ENCODE measurements at regions not wholly inside any gene's neighbourhood (a gene's known extent, or its start where the extent isn't known, plus 50 kb on each side); places are given as distances from the start of the nearest gene placed in this dataset.

GRCh38 chr5:29247346-29248028 lies 1946.0 kb upstream of the CDH6 start:
- Mint-ChIP-seq H3K4me3 (no peak overlapping the region), H3K4me1 (no peaks in the 10 kb centered on the region), H3K36me3 (no peaks in the 10 kb centered on the region), H3K27ac (no peak overlapping the region), H3K27me3 (no peaks in the 10 kb centered on the region), H3K9me3 (peaks cover 7 to 10% of the 10 kb centered on the region in 2 donors)
- DNase-seq (no peak), ATAC-seq (replicated peaks) (no peak)

DNA sequence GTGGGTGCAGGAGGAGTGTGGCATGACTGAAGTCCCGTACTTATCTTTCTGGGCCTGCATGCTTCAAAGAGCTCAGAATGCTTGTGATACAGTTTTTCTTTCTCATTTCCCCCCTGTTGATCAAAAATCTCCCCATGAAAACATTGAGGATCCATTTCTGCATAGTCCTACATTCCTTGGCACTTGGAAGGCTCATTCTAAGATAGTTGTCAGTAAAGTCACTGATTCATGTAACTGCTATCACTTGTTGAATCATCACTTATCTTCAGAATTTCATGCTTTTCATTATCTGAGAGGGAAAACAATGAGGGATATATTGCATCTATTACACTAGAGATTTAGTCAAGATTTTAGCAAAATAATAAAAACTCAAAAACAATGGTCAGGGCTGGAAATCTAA lies 1953.1 kb upstream of the CDH6 start:
- no peak for ATAC-seq (replicated peaks)
- Mint-ChIP-seq H3K9me3 (peaks cover 7 to 8% of the 10 kb centered on the region in 2 donors), H3K27ac (no peak overlapping the region), H3K4me3 (no peak overlapping the region), H3K4me1 (no peaks in the 10 kb centered on the region), H3K36me3 (no peaks in the 10 kb centered on the region), H3K27me3 (no peaks in the 10 kb centered on the region)
- no peak for DNase-seq

DNA sequence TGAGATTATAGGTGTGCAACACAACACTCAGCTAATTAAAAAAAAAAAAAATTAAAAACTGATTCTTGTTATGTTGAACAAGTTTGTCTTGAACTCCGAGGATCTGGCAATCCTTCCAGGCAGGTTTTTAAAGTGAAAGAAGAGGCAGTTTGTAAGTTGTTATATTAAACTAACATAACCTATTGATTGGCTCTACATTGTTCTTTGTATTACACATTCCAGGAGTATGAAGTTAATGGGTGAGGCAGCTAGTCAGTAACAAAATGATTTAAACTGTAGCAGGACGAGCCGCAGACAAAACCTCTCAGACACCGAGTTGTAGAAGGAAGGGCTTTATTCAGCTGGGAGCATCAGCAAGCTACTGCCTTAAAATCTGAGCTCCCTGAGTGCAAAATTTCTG lies 1953.9 kb upstream of the CDH6 start:
- ATAC-seq (replicated peaks) = no peak
- Mint-ChIP-seq H3K27ac (no peak overlapping the region), H3K4me1 (no peaks in the 10 kb centered on the region), H3K27me3 (no peaks in the 10 kb centered on the region), H3K4me3 (no peak overlapping the region), H3K9me3 (peaks cover 3 to 6% of the 10 kb centered on the region in 2 donors), H3K36me3 (no peaks in the 10 kb centered on the region)
- no peak for DNase-seq

- no peak overlapping the region for H3K4me3 Mint-ChIP-seq
- H3K36me3 Mint-ChIP-seq = no peaks in the 10 kb centered on the region
- ATAC-seq (replicated peaks) = no peak
- H3K27ac Mint-ChIP-seq = no peak overlapping the region
- H3K4me1 Mint-ChIP-seq = no peaks in the 10 kb centered on the region
- H3K9me3 Mint-ChIP-seq = peaks cover 3 to 5% of the 10 kb centered on the region in 2 donors
- H3K27me3 Mint-ChIP-seq = no peaks in the 10 kb centered on the region
- DNase-seq = no peak
Observed at GRCh38 chr5:29238115-29238514, 1955.4 kb upstream of the CDH6 start.

DNA sequence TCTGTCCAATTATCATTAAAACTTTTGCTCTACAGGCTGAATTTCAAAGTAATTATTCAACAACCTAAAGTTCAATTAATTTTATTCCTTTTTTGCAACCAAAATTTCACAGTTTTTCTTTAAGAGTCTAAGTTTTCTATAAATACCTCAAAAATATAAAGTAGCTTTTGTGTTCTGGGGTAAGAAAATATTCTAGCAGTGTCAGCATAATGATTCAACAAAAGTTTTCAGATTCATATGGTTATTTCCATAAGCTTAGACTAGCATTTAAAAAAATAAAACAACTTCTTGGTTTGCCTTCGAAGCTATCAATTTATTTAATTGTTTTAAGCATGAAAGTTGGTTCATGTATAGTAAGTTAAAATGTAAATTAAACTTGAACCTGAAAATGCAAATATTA lies 1962.3 kb upstream of the CDH6 start:
- Mint-ChIP-seq H3K36me3 (no peaks in the 10 kb centered on the region), H3K27me3 (no peaks in the 10 kb centered on the region), H3K27ac (no peak overlapping the region), H3K9me3 (peaks cover 0 to 1% of the 10 kb centered on the region in 2 donors), H3K4me1 (no peaks in the 10 kb centered on the region), H3K4me3 (no peak overlapping the region)
- DNase-seq = no peak
- ATAC-seq (replicated peaks) = no peak

DNA sequence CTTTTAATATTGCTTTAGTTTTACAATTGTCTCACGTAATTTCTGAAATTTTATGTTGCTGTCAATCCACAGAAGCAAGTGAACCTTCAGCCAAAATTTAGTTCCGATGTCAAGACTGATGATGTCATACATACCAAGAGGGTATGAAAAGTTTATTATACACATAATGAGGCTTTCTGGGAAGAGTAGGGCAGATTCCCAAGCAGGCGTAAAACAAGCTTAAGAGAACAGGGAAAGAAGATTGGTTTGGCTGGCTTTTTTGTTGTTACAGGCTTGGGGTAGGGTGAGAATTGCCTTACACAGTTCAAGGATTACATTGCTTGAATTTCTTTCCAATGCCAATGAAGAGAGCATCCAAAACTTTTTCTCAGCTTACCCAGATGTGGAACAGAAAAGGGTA lies 1962.9 kb upstream of the CDH6 start:
- Mint-ChIP-seq H3K4me3 (no peak overlapping the region), H3K4me1 (no peaks in the 10 kb centered on the region)

DNA sequence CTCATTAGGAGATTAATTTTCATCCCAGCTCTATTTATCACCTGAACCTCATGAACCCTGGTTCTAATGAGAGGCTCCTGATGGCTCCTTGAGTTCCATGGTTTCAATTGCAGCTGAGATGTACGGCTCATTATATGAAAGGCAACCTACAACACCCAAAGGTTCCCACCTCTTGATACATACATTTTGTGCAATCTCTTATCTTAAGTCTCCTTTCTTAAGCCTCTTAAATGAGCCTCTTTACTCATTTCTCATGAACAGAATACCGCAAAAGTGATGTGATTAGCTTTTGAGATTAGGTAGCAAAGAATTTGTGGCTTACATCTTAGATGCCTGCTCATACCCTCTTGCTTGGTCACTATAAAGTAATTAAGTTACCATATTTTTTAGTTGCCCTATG lies 1964.0 kb upstream of the CDH6 start:
- Mint-ChIP-seq H3K4me1 (no peaks in the 10 kb centered on the region), H3K4me3 (no peak overlapping the region), H3K27me3 (no peaks in the 10 kb centered on the region), H3K27ac (no peak overlapping the region), H3K36me3 (no peaks in the 10 kb centered on the region), H3K9me3 (peaks cover 1 to 3% of the 10 kb centered on the region in 2 donors)
- DNase-seq (no peak), ATAC-seq (replicated peaks) (no peak)

More for the DNA sequence above, 1962.9 kb upstream of the CDH6 start:
- Mint-ChIP-seq H3K9me3 (peaks cover 1 to 3% of the 10 kb centered on the region in 2 donors), H3K27ac (no peak overlapping the region), H3K36me3 (no peaks in the 10 kb centered on the region), H3K27me3 (no peaks in the 10 kb centered on the region)
- ATAC-seq (replicated peaks) (no peak), DNase-seq (no peak)

DNA sequence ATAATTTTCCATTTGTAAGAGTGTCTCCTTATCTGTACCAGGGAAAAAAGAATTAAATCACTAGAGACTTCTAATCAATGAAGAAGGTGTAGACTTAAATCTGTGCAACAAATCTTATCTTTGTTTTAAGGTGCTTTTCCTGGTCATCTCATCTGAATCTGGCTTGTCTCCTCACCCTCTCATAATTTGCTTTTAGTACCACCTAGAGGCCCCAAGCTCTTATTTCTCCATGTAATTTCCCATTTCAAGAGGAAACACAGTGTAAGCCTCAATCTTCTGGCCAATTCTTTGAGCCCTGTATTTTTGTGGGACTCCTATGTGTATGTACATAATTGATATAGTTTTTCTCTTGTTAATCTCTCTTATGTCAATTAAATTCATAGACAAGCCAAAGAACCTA lies 1975.3 kb upstream of the CDH6 start:
- DNase-seq (no peak), ATAC-seq (replicated peaks) (no peak)
- Mint-ChIP-seq H3K36me3 (no peaks in the 10 kb centered on the region), H3K27ac (no peak overlapping the region), H3K27me3 (no peaks in the 10 kb centered on the region), H3K4me1 (no peaks in the 10 kb centered on the region), H3K4me3 (no peak overlapping the region), H3K9me3 (peaks cover 0 to 2% of the 10 kb centered on the region in 2 donors)

DNA sequence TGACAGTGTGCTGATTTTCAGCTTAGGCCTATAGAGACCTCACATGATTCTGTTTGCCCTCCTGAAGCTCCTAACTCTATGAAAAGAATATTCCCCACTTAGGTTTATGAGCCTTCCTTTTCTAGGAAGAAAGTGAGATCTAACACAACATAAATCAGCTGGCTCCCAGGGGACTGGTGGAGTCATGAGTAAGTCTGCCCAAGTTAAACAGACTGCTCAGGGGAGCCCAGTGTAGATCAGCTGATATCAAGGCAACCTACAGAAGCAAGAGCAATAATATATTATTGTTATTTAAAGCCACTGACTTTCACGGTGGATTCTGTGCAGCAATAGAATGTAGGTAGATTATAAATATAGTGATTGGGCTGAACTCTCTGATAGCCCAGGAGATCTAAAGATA lies 1978.6 kb upstream of the CDH6 start:
- no peak overlapping the region for H3K4me3 Mint-ChIP-seq
- H3K36me3 Mint-ChIP-seq = no peaks in the 10 kb centered on the region
- DNase-seq (no peak), ATAC-seq (replicated peaks) (no peak)
- H3K4me1 Mint-ChIP-seq = no peaks in the 10 kb centered on the region
- H3K9me3 Mint-ChIP-seq = peaks cover 4 to 6% of the 10 kb centered on the region in 2 donors
- no peak overlapping the region for H3K27ac Mint-ChIP-seq
- no peaks in the 10 kb centered on the region for H3K27me3 Mint-ChIP-seq

DNA sequence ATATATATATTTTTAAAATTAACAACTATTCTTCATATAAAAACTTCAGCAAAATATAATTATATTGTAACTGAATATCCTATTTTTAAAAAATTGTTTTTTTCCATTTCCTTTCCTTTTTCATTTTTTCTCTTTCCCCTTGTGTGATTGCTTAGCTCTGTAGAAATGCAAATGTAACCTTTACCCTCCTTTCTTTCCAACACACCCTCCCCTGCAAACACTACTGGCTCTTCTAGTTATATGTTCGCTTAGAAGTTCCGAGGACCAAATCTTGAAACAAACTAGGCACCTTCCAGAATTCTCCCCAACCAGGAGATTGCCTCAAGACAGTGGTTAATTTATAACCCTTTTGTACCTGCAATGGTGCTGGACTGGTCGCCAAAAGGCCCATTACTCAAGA lies 1980.0 kb upstream of the CDH6 start:
- Mint-ChIP-seq H3K9me3 (peaks cover 4% of the 10 kb centered on the region in 2 donors), H3K4me3 (no peak overlapping the region), H3K36me3 (no peaks in the 10 kb centered on the region), H3K27ac (no peak overlapping the region), H3K4me1 (no peaks in the 10 kb centered on the region), H3K27me3 (no peaks in the 10 kb centered on the region)
- DNase-seq = no peak
- no peak for ATAC-seq (replicated peaks)

DNA sequence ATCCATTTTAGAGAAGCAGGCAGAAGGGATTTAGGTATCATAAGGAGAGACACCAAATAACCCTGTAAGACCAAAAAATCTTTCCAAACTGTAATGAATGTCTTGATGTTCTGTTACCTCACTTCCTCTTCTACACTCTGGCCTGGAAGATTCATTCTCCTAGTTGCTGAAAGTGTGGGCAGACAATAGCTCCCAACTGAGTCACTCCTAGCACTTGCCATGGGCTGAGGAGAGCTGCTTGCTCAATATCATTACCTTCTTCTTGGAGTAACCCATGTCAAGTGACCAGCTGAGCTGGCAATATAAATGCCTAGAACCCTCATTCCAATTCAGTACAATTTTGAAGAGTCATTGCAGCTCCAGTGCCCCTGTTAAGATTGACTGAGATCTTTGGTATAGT lies 1985.5 kb upstream of the CDH6 start:
- H3K27me3 Mint-ChIP-seq = no peaks in the 10 kb centered on the region
- H3K4me3 Mint-ChIP-seq = no peak overlapping the region
- ATAC-seq (replicated peaks) = no peak
- no peak overlapping the region for H3K27ac Mint-ChIP-seq
- no peaks in the 10 kb centered on the region for H3K36me3 Mint-ChIP-seq
- H3K4me1 Mint-ChIP-seq = no peaks in the 10 kb centered on the region
- peaks cover 3 to 4% of the 10 kb centered on the region in 2 donors for H3K9me3 Mint-ChIP-seq
- DNase-seq = no peak

DNA sequence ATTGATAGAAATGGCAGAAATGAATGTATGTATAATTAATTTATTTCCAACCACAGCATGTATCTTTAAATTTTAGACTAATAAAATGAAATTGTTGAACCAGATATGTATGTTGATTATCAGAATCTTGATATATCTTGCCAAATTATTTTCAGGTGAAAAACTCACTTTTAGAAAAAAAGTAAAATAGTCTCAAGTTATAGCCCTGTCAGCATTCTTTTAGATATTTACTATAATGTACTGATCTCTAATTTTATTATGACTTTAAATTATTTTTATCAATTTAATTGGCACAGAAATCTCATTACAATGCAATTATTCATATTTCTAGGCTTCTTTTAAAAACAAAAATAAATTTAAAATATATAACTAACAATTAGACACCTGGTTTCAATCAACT lies 1990.4 kb upstream of the CDH6 start:
- no peak overlapping the region for H3K27ac Mint-ChIP-seq
- H3K4me1 Mint-ChIP-seq = no peaks in the 10 kb centered on the region
- no peaks in the 10 kb centered on the region for H3K36me3 Mint-ChIP-seq
- no peak for ATAC-seq (replicated peaks)
- DNase-seq = no peak
- H3K9me3 Mint-ChIP-seq = no peaks in the 10 kb centered on the region
- H3K4me3 Mint-ChIP-seq = no peak overlapping the region
- H3K27me3 Mint-ChIP-seq = no peaks in the 10 kb centered on the region

DNA sequence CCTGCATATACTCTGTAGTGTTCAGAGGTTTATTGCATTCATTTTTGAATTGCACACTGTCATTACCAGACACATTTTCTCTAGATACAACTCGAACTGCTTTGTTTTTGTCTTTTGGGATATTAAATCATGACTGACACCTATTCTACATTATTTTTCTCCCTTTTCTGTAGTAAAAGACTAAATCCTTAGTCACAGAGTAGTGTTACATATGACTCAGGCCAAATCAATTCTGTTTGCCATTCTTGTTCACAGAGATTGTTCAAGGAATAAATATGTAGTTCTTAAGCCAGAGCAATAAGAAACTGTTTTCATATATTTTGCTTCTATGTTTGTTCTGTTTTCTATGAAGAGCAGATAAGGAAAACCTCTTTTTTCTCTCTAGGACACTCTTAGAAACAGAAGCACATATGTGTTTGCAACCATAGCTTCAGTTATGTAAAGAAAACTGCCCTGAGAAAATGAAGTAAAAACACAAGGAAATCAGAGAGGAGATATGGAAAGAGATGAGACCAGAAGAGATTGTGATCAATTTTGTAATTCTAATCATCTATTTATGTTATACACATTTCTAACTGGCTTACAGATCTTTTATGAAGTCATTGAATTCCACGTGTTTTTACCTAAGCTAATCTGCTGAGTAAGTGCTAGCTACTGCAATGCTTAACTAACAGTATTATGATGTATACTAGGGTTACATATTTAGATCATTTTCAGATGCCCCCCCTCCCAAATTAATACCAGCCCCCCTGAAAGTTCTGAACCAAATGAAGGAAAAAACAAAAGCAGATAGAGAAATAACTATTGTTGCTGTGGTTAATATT lies 1995.6 kb upstream of the CDH6 start:
- Mint-ChIP-seq H3K4me1 (no peaks in the 10 kb centered on the region), H3K4me3 (no peak overlapping the region), H3K27me3 (no peaks in the 10 kb centered on the region), H3K27ac (no peak overlapping the region), H3K36me3 (no peaks in the 10 kb centered on the region), H3K9me3 (peaks cover 0 to 2% of the 10 kb centered on the region in 2 donors)
- no peak for DNase-seq
- no peak for ATAC-seq (replicated peaks)

- H3K4me3 Mint-ChIP-seq = no peak overlapping the region
- DNase-seq (no peak), ATAC-seq (replicated peaks) (no peak)
- no peaks in the 10 kb centered on the region for H3K4me1 Mint-ChIP-seq
- no peak overlapping the region for H3K27ac Mint-ChIP-seq
- H3K36me3 Mint-ChIP-seq = no peaks in the 10 kb centered on the region
- H3K27me3 Mint-ChIP-seq = no peaks in the 10 kb centered on the region
- peaks cover 0 to 2% of the 10 kb centered on the region in 2 donors for H3K9me3 Mint-ChIP-seq
Observed at GRCh38 chr5:29193972-29194371, 1999.5 kb upstream of the CDH6 start.
